ENCODE measurements at regions not wholly inside any gene's neighbourhood (a gene's known extent, or its start where the extent isn't known, plus 50 kb on each side); places are given as distances from the start of the nearest gene placed in this dataset.

GRCh38 chr16:73280388-73280787, 232.5 kb upstream of the ZFHX3 start:
- Histone ChIP-seq H3F3A (ENCODE audit: low read length, unreplicated experiment) (no peaks in the 10 kb centered on the region), H3K27ac (ENCODE audit: low read length) (no peak overlapping the region), H4K20me1 (ENCODE audit: low read length) (no peaks in the 10 kb centered on the region), H3K79me2 (ENCODE audit: low read length) (no peaks in the 10 kb centered on the region), H3K4me1 (ENCODE audit: insufficient read depth, low read length) (no peaks in the 10 kb centered on the region), H3K27me3 (ENCODE audit: low read length) (peaks cover 24% of the 10 kb centered on the region), H3K36me3 (ENCODE audit: low read depth, low read length) (no peaks in the 10 kb centered on the region), H3K9me3 (ENCODE audit: low read length) (no peaks in the 10 kb centered on the region), H2AFZ (ENCODE audit: low read length) (no peak overlapping the region), H3K9ac (ENCODE audit: low read length) (no peak overlapping the region), H3K4me2 (ENCODE audit: low read length) (no peak overlapping the region), H3K9me2 (replicated peaks; ENCODE audit: low read length) (no peaks in the 10 kb centered on the region), H3K4me3 (ENCODE audit: low read length) (no peak overlapping the region)
- no TSS peak for BruUV-seq (replicated peaks)
- intact Hi-C loops (cut with micrococcal nuclease) = no loop called here
- CTCF ChIA-PET = no interaction called here
- POLR2A ChIA-PET (ENCODE audit: unreplicated experiment) = no interaction called here
- ATAC-seq = no peak
- no peak for DNase-seq
- no peak for TF ChIP-seq EZH2 (IDR thresholded peaks at IDR 0.05; ENCODE audit: low read length, unreplicated experiment)
- no peak for TF ChIP-seq EZH2phosphoT487 (IDR thresholded peaks at IDR 0.05; ENCODE audit: borderline replicate concordance, low read length)
- TF ChIP-seq CTCF (conservative IDR thresholded peaks at IDR 0.05; ENCODE audit: low read depth, low read length) = no peak

GRCh38 chr16:73279451-73279850, 231.5 kb upstream of the ZFHX3 start:
- Histone ChIP-seq H3K36me3 (ENCODE audit: low read depth, low read length) (no peaks in the 10 kb centered on the region), H3K9me3 (ENCODE audit: low read length) (no peaks in the 10 kb centered on the region), H2AFZ (ENCODE audit: low read length) (no peak overlapping the region), H3K9ac (ENCODE audit: low read length) (no peak overlapping the region), H4K20me1 (ENCODE audit: low read length) (no peaks in the 10 kb centered on the region), H3K27ac (ENCODE audit: low read length) (no peak overlapping the region), H3K27me3 (ENCODE audit: low read length) (peaks cover 33% of the 10 kb centered on the region), H3K4me1 (ENCODE audit: insufficient read depth, low read length) (no peaks in the 10 kb centered on the region), H3K4me2 (ENCODE audit: low read length) (no peak overlapping the region), H3K4me3 (ENCODE audit: low read length) (no peak overlapping the region), H3F3A (ENCODE audit: low read length, unreplicated experiment) (no peaks in the 10 kb centered on the region), H3K79me2 (ENCODE audit: low read length) (no peaks in the 10 kb centered on the region), H3K9me2 (replicated peaks; ENCODE audit: low read length) (no peaks in the 10 kb centered on the region)
- no peak for ATAC-seq
- CTCF ChIA-PET = no interaction called here
- TF ChIP-seq CTCF (conservative IDR thresholded peaks at IDR 0.05; ENCODE audit: low read depth, low read length) (no peak), EZH2 (IDR thresholded peaks at IDR 0.05; ENCODE audit: low read length, unreplicated experiment) (no peak), EZH2phosphoT487 (IDR thresholded peaks at IDR 0.05; ENCODE audit: borderline replicate concordance, low read length) (no peak)
- POLR2A ChIA-PET (ENCODE audit: unreplicated experiment) = no interaction called here
- no peak for DNase-seq
- BruUV-seq (replicated peaks) = no TSS peak
- intact Hi-C loops (cut with micrococcal nuclease) = no loop called here

- Histone ChIP-seq H3K4me1 (ENCODE audit: insufficient read depth, low read length) (no peaks in the 10 kb centered on the region), H3F3A (ENCODE audit: low read length, unreplicated experiment) (no peaks in the 10 kb centered on the region), H3K9me2 (replicated peaks; ENCODE audit: low read length) (no peaks in the 10 kb centered on the region), H3K4me2 (ENCODE audit: low read length) (no peak overlapping the region), H3K79me2 (ENCODE audit: low read length) (no peaks in the 10 kb centered on the region), H3K9me3 (ENCODE audit: low read length) (no peaks in the 10 kb centered on the region), H3K27ac (ENCODE audit: low read length) (no peak overlapping the region), H3K36me3 (ENCODE audit: low read depth, low read length) (no peaks in the 10 kb centered on the region), H3K9ac (ENCODE audit: low read length) (no peak overlapping the region), H3K4me3 (ENCODE audit: low read length) (no peak overlapping the region), H4K20me1 (ENCODE audit: low read length) (no peaks in the 10 kb centered on the region), H2AFZ (ENCODE audit: low read length) (no peak overlapping the region), H3K27me3 (ENCODE audit: low read length) (peaks cover 35% of the 10 kb centered on the region)
- CTCF ChIA-PET = no interaction called here
- POLR2A ChIA-PET (ENCODE audit: unreplicated experiment) = no interaction called here
- no TSS peak for BruUV-seq (replicated peaks)
- TF ChIP-seq EZH2phosphoT487 (IDR thresholded peaks at IDR 0.05; ENCODE audit: borderline replicate concordance, low read length) = no peak
- no peak for TF ChIP-seq CTCF (conservative IDR thresholded peaks at IDR 0.05; ENCODE audit: low read depth, low read length)
- no peak for TF ChIP-seq EZH2 (IDR thresholded peaks at IDR 0.05; ENCODE audit: low read length, unreplicated experiment)
- no peak for ATAC-seq
- intact Hi-C loops (cut with micrococcal nuclease) = no loop called here
- no peak for DNase-seq
These were observed 229.1 kb upstream of the ZFHX3 start for GRCh38 chr16:73277071-73277470.

Data from PC-3 (cell line).